Activated CD4-positive, alpha-beta T cell treated with anti-CD3 and anti-CD28 coated beads, Interleukin-2, amount 50 U/mL, for 4 hours (primary cell): ENCODE measurements at regions not wholly inside any gene's neighbourhood (a gene's known extent, or its start where the extent isn't known, plus 50 kb on each side); places are given as distances from the start of the nearest gene placed in this dataset.
"Not testable (repeated sequence)": the region's sequence is repeated elsewhere in the genome, so short reads cannot be mapped to it uniquely, and the experiment has no call there.

Experiments
- DNase-seq, 2 experiments: peaks; one replicate each; pipeline ENCODE4 v3.0.0-alpha.2; 2020

GRCh38 chr4:27368781-27369180 is 508.1 kb downstream of the STIM2 start:
- DNase-seq = no peak

GRCh38 chr4:27381815-27382214 is 521.2 kb downstream of the STIM2 start:
- no peak for DNase-seq

GRCh38 chr4:27387711-27388110 is 527.1 kb downstream of the STIM2 start:
- no peak for DNase-seq

- no peak for DNase-seq
Measured at GRCh38 chr4:27397886-27398285, 537.2 kb downstream of the STIM2 start.

GRCh38 chr4:27398631-27399310 is 538.1 kb downstream of the STIM2 start:
- no peak for DNase-seq

- DNase-seq = no peak
Measured at GRCh38 chr4:27407616-27408015, 547.0 kb downstream of the STIM2 start.

- DNase-seq = no peak
Measured at GRCh38 chr4:27412613-27413012, 552.0 kb downstream of the STIM2 start.

- no peak for DNase-seq
Measured at GRCh38 chr4:27414887-27415731, 554.5 kb downstream of the STIM2 start.

- DNase-seq = no peak
Measured at GRCh38 chr4:27428661-27429060, 568.0 kb downstream of the STIM2 start.

- no peak for DNase-seq
Measured at GRCh38 chr4:27429364-27429871, 568.8 kb downstream of the STIM2 start.

GRCh38 chr4:27442146-27442545 is 581.5 kb downstream of the STIM2 start:
- no peak for DNase-seq

- DNase-seq = not testable (repeated sequence)
Measured at GRCh38 chr4:27442661-27443060, 582.0 kb downstream of the STIM2 start.

GRCh38 chr4:27463816-27464215 is 603.2 kb downstream of the STIM2 start:
- no peak for DNase-seq

GRCh38 chr4:27467351-27467750 is 606.7 kb downstream of the STIM2 start:
- DNase-seq = no peak

GRCh38 chr4:27472364-27472763 is 611.7 kb downstream of the STIM2 start:
- DNase-seq = no peak

GRCh38 chr4:27474691-27475090 is 614.0 kb downstream of the STIM2 start:
- DNase-seq = no peak

- DNase-seq = no peak
Measured at GRCh38 chr4:27484216-27484615, 623.6 kb downstream of the STIM2 start.

GRCh38 chr4:27490315-27490714 is 629.7 kb downstream of the STIM2 start:
- DNase-seq = no peak

GRCh38 chr4:27490766-27491165 is 630.1 kb downstream of the STIM2 start:
- DNase-seq = no peak

- no peak for DNase-seq
Measured at GRCh38 chr4:27506401-27506800, 645.8 kb downstream of the STIM2 start.

- DNase-seq = no peak
Measured at GRCh38 chr4:27514711-27515110, 654.1 kb downstream of the STIM2 start.

GRCh38 chr4:27515140-27515539 is 654.5 kb downstream of the STIM2 start:
- no peak for DNase-seq

- no peak for DNase-seq
Measured at GRCh38 chr4:27518876-27519275, 658.2 kb downstream of the STIM2 start.

GRCh38 chr4:27524224-27524623 is 663.6 kb downstream of the STIM2 start:
- DNase-seq = no peak
